NCI-H2171 (cell line): ENCODE measurements at regions not wholly inside any gene's neighbourhood (a gene's known extent, or its start where the extent isn't known, plus 50 kb on each side); places are given as distances from the start of the nearest gene placed in this dataset.

Experiments
- DNase-seq: peaks from one replicate; lab custom pipeline; 2025; lab: John Stamatoyannopoulos, UW

GRCh38 chr7:153835712-153836265 is 216.4 kb upstream of the DPP6 start:
- no peak for DNase-seq

GRCh38 chr7:153838591-153838990 is 213.6 kb upstream of the DPP6 start:
- no peak for DNase-seq

- DNase-seq, result no peak
Measured at GRCh38 chr7:153840861-153841260, 211.3 kb upstream of the DPP6 start.

- no peak for DNase-seq
Measured at GRCh38 chr7:153847828-153848227, 204.4 kb upstream of the DPP6 start.

- no peak for DNase-seq
Measured at GRCh38 chr7:153852261-153852660, 199.9 kb upstream of the DPP6 start.

- no peak for DNase-seq
Measured at GRCh38 chr7:153858355-153858754, 193.8 kb upstream of the DPP6 start.

- no peak for DNase-seq
Measured at GRCh38 chr7:153859239-153859638, 193.0 kb upstream of the DPP6 start.

- no peak for DNase-seq
Measured at GRCh38 chr7:153886506-153887441, 165.4 kb upstream of the DPP6 start.

GRCh38 chr7:153887749-153888569 is 164.2 kb upstream of the DPP6 start:
- no peak for DNase-seq

- no peak for DNase-seq
Measured at GRCh38 chr7:153891990-153892389, 160.2 kb upstream of the DPP6 start.

GRCh38 chr7:153902862-153903261 is 149.3 kb upstream of the DPP6 start:
- DNase-seq, result no peak

- no peak for DNase-seq
Measured at GRCh38 chr7:153912211-153912610, 140.0 kb upstream of the DPP6 start.

GRCh38 chr7:153920126-153920525 is 132.1 kb upstream of the DPP6 start:
- no peak for DNase-seq

- no peak for DNase-seq
Measured at GRCh38 chr7:153920897-153921296, 131.3 kb upstream of the DPP6 start.

GRCh38 chr7:153921408-153921807 is 130.8 kb upstream of the DPP6 start:
- no peak for DNase-seq

GRCh38 chr7:153930696-153931095 is 121.5 kb upstream of the DPP6 start:
- DNase-seq, result no peak

- no peak for DNase-seq
Measured at GRCh38 chr7:153934048-153934447, 118.2 kb upstream of the DPP6 start.

- no peak for DNase-seq
Measured at GRCh38 chr7:153934629-153935028, 117.6 kb upstream of the DPP6 start.

- DNase-seq, result no peak
Measured at GRCh38 chr7:153935095-153935494, 117.1 kb upstream of the DPP6 start.

- DNase-seq, result no peak
Measured at GRCh38 chr7:153938451-153938850, 113.7 kb upstream of the DPP6 start.

GRCh38 chr7:153939177-153939576 is 113.0 kb upstream of the DPP6 start:
- DNase-seq, result no peak

- no peak for DNase-seq
Measured at GRCh38 chr7:153939654-153940053, 112.5 kb upstream of the DPP6 start.

- no peak for DNase-seq
Measured at GRCh38 chr7:153941061-153941460, 111.1 kb upstream of the DPP6 start.
